Naive thymus-derived CD4-positive, alpha-beta T cell (primary cell): ENCODE measurements at regions not wholly inside any gene's neighbourhood (a gene's known extent, or its start where the extent isn't known, plus 50 kb on each side); places are given as distances from the start of the nearest gene placed in this dataset.

Experiments
- ATAC-seq: fragments of 150-1000 bp; cut with Tn5 transposase; 2 replicates; pipeline ENCODE4 v1.10.0; 2021; ENCODE audit warnings: mild to moderate bottlenecking, moderate library complexity
- CTCF ChIA-PET: fragments of 350-600 bp; sonication (Branson Sonifier 250); formaldehyde crosslinking; loops from one replicate; lab custom pipeline; 2021; ENCODE audit warnings: antibody characterized with exemption; lab: Charles Lee
- POLR2A ChIA-PET: fragments of 350-600 bp; sonication (Branson Sonifier 250); formaldehyde crosslinking; loops from one replicate; lab custom pipeline; 2021; ENCODE audit warnings: antibody characterized with exemption, inconsistent platforms; lab: Charles Lee
- DNase-seq, 9 donors: peaks; one replicate each; pipeline versions ENCODE4 v3.0.0 to v3.0.0-alpha.2; 2020 to 2022; ENCODE audit warnings: mixed read lengths in 1 of 9
- H3K27ac ChIP-seq: one replicate; pipeline ENCODE4 v1.7.0; 2013; ENCODE audit warnings: mild to moderate bottlenecking, low read depth, low read length, moderate library complexity
- H3K27me3 ChIP-seq, 2 donors: one replicate each; pipeline ENCODE4 v1.7.0; 2013; ENCODE audit warnings: low read length in 2 of 2, mild to moderate bottlenecking in 2 of 2, moderate library complexity in 2 of 2; ENCODE audit not compliant: control insufficient read depth in 2 of 2, insufficient read depth in 2 of 2
- H3K36me3 ChIP-seq, 3 experiments: 1 replicate in 2 of 3; 2 replicates in 1 of 3; pipeline ENCODE4 v1.7.0; 2013; ENCODE audit warnings: low read length in 3 of 3, mild to moderate bottlenecking in 3 of 3, moderate library complexity in 1 of 3; ENCODE audit not compliant: insufficient read depth in 3 of 3, control insufficient read depth in 2 of 3
- H3K4me1 ChIP-seq, 2 donors: one replicate each; pipeline ENCODE4 v1.7.0; 2013; ENCODE audit warnings: low read length in 2 of 2, mild to moderate bottlenecking in 2 of 2, moderate library complexity in 1 of 2; ENCODE audit not compliant: control insufficient read depth in 2 of 2, insufficient read depth in 2 of 2
- H3K4me3 ChIP-seq: 2 replicates; pipeline ENCODE4 v1.7.0; 2013; ENCODE audit warnings: mild to moderate bottlenecking, low read length
- H3K9me3 ChIP-seq, 3 experiments: 1 replicate in 2 of 3; 2 replicates in 1 of 3; pipeline ENCODE4 v1.7.0; 2013; ENCODE audit warnings: low read length in 3 of 3; ENCODE audit not compliant: control insufficient read depth in 2 of 3
- H3K27ac Mint-ChIP-seq, 9 donors: one replicate each; pipeline ENCODE4 v1.8.0; 2020 to 2022; ENCODE audit warnings: mixed read lengths in 9 of 9, mild to moderate bottlenecking in 8 of 9, moderate library complexity in 5 of 9, inconsistent platforms in 2 of 9
- H3K27me3 Mint-ChIP-seq, 5 donors: one replicate each; pipeline ENCODE4 v1.8.0; 2021 to 2022; ENCODE audit warnings: mixed read lengths in 5 of 5, mild to moderate bottlenecking in 1 of 5
- H3K36me3 Mint-ChIP-seq, 5 donors: one replicate each; pipeline ENCODE4 v1.8.0; 2020 to 2022; ENCODE audit warnings: mixed read lengths in 5 of 5, mild to moderate bottlenecking in 3 of 5, inconsistent platforms in 1 of 5
- H3K4me1 Mint-ChIP-seq, 7 donors: one replicate each; pipeline ENCODE4 v1.8.0; 2020 to 2022; ENCODE audit warnings: mixed read lengths in 7 of 7, mild to moderate bottlenecking in 3 of 7, inconsistent platforms in 1 of 7
- H3K4me3 Mint-ChIP-seq, 10 donors: one replicate each; pipeline ENCODE4 v1.8.0; 2020 to 2022; ENCODE audit warnings: mild to moderate bottlenecking in 10 of 10, mixed read lengths in 10 of 10, moderate library complexity in 6 of 10, inconsistent platforms in 2 of 10
- H3K9me3 Mint-ChIP-seq, 11 donors: one replicate each; pipeline ENCODE4 v1.8.0; 2020 to 2022; ENCODE audit warnings: mixed read lengths in 11 of 11, mild to moderate bottlenecking in 4 of 11, inconsistent platforms in 1 of 11, moderate library complexity in 1 of 11
- intact Hi-C, 2 donors: fragments of 100-400 bp; cut with micrococcal nuclease; formaldehyde crosslinking; loops; one replicate each; pipeline ENCODE4 v1.15.1; 2023

- peaks cover 15 to 47% (median 34%) of the 10 kb centered on the region in 5 donors for H3K27me3 Mint-ChIP-seq
- Histone ChIP-seq H3K36me3 (no peaks in the 10 kb centered on the region), H3K27ac (no peak overlapping the region), H3K27me3 (no peaks in the 10 kb centered on the region), H3K4me1 (no peaks in the 10 kb centered on the region), H3K4me3 (no peak overlapping the region), H3K9me3 (no peaks in the 10 kb centered on the region)
- no peaks in the 10 kb centered on the region for H3K4me1 Mint-ChIP-seq
- intact Hi-C loops = no loop called here
- H3K9me3 Mint-ChIP-seq = no peaks in the 10 kb centered on the region
- H3K27ac Mint-ChIP-seq = no peak overlapping the region
- H3K36me3 Mint-ChIP-seq = no peaks in the 10 kb centered on the region
- DNase-seq (no peak), ATAC-seq (no peak)
- ChIA-PET POLR2A (no interaction called here), CTCF (no interaction called here)
- H3K4me3 Mint-ChIP-seq = no peak overlapping the region
These were observed 161.4 kb upstream of the KCNG1 start for GRCh38 chr20:51184289-51184688.

GRCh38 chr20:51183451-51183850, 160.5 kb upstream of the KCNG1 start:
- H3K36me3 Mint-ChIP-seq = no peaks in the 10 kb centered on the region
- peaks cover 15 to 49% (median 34%) of the 10 kb centered on the region in 5 donors for H3K27me3 Mint-ChIP-seq
- intact Hi-C loops = no loop called here
- no peaks in the 10 kb centered on the region for H3K9me3 Mint-ChIP-seq
- DNase-seq = no peak
- H3K27ac Mint-ChIP-seq = no peak overlapping the region
- H3K9me3 ChIP-seq = no peaks in the 10 kb centered on the region
- no peaks in the 10 kb centered on the region for H3K36me3 ChIP-seq
- POLR2A ChIA-PET = no interaction called here
- CTCF ChIA-PET = no interaction called here
- no peak overlapping the region for H3K4me3 ChIP-seq
- H3K4me3 Mint-ChIP-seq = no peak overlapping the region
- ATAC-seq = no peak
- H3K27me3 ChIP-seq = no peaks in the 10 kb centered on the region
- H3K4me1 Mint-ChIP-seq = no peaks in the 10 kb centered on the region
- no peak overlapping the region for H3K27ac ChIP-seq
- no peaks in the 10 kb centered on the region for H3K4me1 ChIP-seq

- ATAC-seq = no peak
- intact Hi-C loops = no loop called here
These were observed 159.7 kb upstream of the KCNG1 start for GRCh38 chr20:51182571-51182970.

GRCh38 chr20:51178153-51178552, 155.2 kb upstream of the KCNG1 start:
- DNase-seq = no peak
- H3K4me1 Mint-ChIP-seq = no peaks in the 10 kb centered on the region
- POLR2A ChIA-PET = no interaction called here
- H3K9me3 ChIP-seq = no peaks in the 10 kb centered on the region
- peaks cover 19 to 46% (median 29%) of the 10 kb centered on the region in 5 donors for H3K27me3 Mint-ChIP-seq
- no peak overlapping the region for H3K27ac ChIP-seq
- no peaks in the 10 kb centered on the region for H3K36me3 ChIP-seq
- H3K36me3 Mint-ChIP-seq = no peaks in the 10 kb centered on the region
- H3K4me3 ChIP-seq = no peak overlapping the region
- no peak overlapping the region for H3K27ac Mint-ChIP-seq
- H3K27me3 ChIP-seq = no peaks in the 10 kb centered on the region
- CTCF ChIA-PET = no interaction called here
- H3K9me3 Mint-ChIP-seq = peaks cover 0 to under 1% (median 0%) of the 10 kb centered on the region in 11 donors
- H3K4me1 ChIP-seq = no peaks in the 10 kb centered on the region
- ATAC-seq = no peak
- intact Hi-C loops = no loop called here
- no peak overlapping the region for H3K4me3 Mint-ChIP-seq

More at GRCh38 chr20:51182571-51182970, 159.7 kb upstream of the KCNG1 start:
- no peak for DNase-seq
- H3K4me1 ChIP-seq = no peaks in the 10 kb centered on the region
- ChIA-PET CTCF (no interaction called here), POLR2A (no interaction called here)
- no peak overlapping the region for H3K4me3 Mint-ChIP-seq
- peaks cover 15 to 41% (median 34%) of the 10 kb centered on the region in 5 donors for H3K27me3 Mint-ChIP-seq
- no peaks in the 10 kb centered on the region for H3K9me3 Mint-ChIP-seq
- H3K36me3 Mint-ChIP-seq = no peaks in the 10 kb centered on the region
- H3K4me1 Mint-ChIP-seq = no peaks in the 10 kb centered on the region
- H3K27me3 ChIP-seq = no peaks in the 10 kb centered on the region
- no peaks in the 10 kb centered on the region for H3K9me3 ChIP-seq
- H3K27ac ChIP-seq = no peak overlapping the region
- no peak overlapping the region for H3K27ac Mint-ChIP-seq
- no peaks in the 10 kb centered on the region for H3K36me3 ChIP-seq
- no peak overlapping the region for H3K4me3 ChIP-seq

GRCh38 chr20:51176876-51177275, 154.0 kb upstream of the KCNG1 start:
- H3K9me3 ChIP-seq = no peaks in the 10 kb centered on the region
- POLR2A ChIA-PET = no interaction called here

GRCh38 chr20:51176446-51176845, 153.5 kb upstream of the KCNG1 start:
- Histone ChIP-seq H3K4me3 (no peak overlapping the region), H3K9me3 (no peaks in the 10 kb centered on the region), H3K36me3 (no peaks in the 10 kb centered on the region), H3K27ac (no peak overlapping the region), H3K27me3 (no peaks in the 10 kb centered on the region), H3K4me1 (no peaks in the 10 kb centered on the region)
- DNase-seq (no peak), ATAC-seq (no peak)
- H3K27me3 Mint-ChIP-seq = peaks cover 21 to 50% (median 40%) of the 10 kb centered on the region in 5 donors
- no peak overlapping the region for H3K4me3 Mint-ChIP-seq
- ChIA-PET POLR2A (no interaction called here), CTCF (no interaction called here)
- no peaks in the 10 kb centered on the region for H3K36me3 Mint-ChIP-seq
- H3K9me3 Mint-ChIP-seq = peaks cover 0 to 3% (median 0%) of the 10 kb centered on the region in 11 donors
- H3K27ac Mint-ChIP-seq = no peak overlapping the region
- intact Hi-C loops = no loop called here
- H3K4me1 Mint-ChIP-seq = no peaks in the 10 kb centered on the region

More at GRCh38 chr20:51176876-51177275, 154.0 kb upstream of the KCNG1 start:
- no peak for ATAC-seq
- Histone ChIP-seq H3K27me3 (no peaks in the 10 kb centered on the region), H3K27ac (no peak overlapping the region), H3K4me1 (no peaks in the 10 kb centered on the region), H3K4me3 (no peak overlapping the region), H3K36me3 (no peaks in the 10 kb centered on the region)
- Mint-ChIP-seq H3K27ac (no peak overlapping the region), H3K27me3 (peaks cover 21 to 55% (median 40%) of the 10 kb centered on the region in 5 donors), H3K4me1 (no peaks in the 10 kb centered on the region), H3K9me3 (peaks cover 0 to 3% (median 0%) of the 10 kb centered on the region in 11 donors), H3K4me3 (no peak overlapping the region), H3K36me3 (no peaks in the 10 kb centered on the region)
- CTCF ChIA-PET = no interaction called here
- intact Hi-C loops = no loop called here
- no peak for DNase-seq

GRCh38 chr20:51175724-51176123, 152.8 kb upstream of the KCNG1 start:
- intact Hi-C loops = no loop called here
- Mint-ChIP-seq H3K27ac (no peak overlapping the region), H3K27me3 (peaks cover 22 to 47% (median 40%) of the 10 kb centered on the region in 5 donors)

More at GRCh38 chr20:51175724-51176123, 152.8 kb upstream of the KCNG1 start:
- no peak for ATAC-seq
- H3K36me3 ChIP-seq = no peaks in the 10 kb centered on the region
- no peak for DNase-seq
- CTCF ChIA-PET = no interaction called here
- Mint-ChIP-seq H3K4me1 (no peaks in the 10 kb centered on the region), H3K9me3 (peaks cover 0 to 3% (median 0%) of the 10 kb centered on the region in 11 donors), H3K4me3 (no peak overlapping the region), H3K36me3 (no peaks in the 10 kb centered on the region)
- H3K9me3 ChIP-seq = no peaks in the 10 kb centered on the region
- POLR2A ChIA-PET = no interaction called here
- no peaks in the 10 kb centered on the region for H3K27me3 ChIP-seq
- no peak overlapping the region for H3K27ac ChIP-seq
- H3K4me1 ChIP-seq = no peaks in the 10 kb centered on the region
- no peak overlapping the region for H3K4me3 ChIP-seq
